ENCODE measurements at regions not wholly inside any gene's neighbourhood (a gene's known extent, or its start where the extent isn't known, plus 50 kb on each side); places are given as distances from the start of the nearest gene placed in this dataset.

GRCh38 chr10:118506671-118507590, 88.5 kb downstream of the PRLHR start (continued):
- no peak for TF ChIP-seq ZNF782 (CRISPR knock-in tag; IDR thresholded peaks at IDR 0.05; ENCODE audit: borderline replicate concordance)
- TF ChIP-seq ZNF282 (IDR thresholded peaks at IDR 0.05; ENCODE audit: partially characterized antibody), result no peak
- TF ChIP-seq IRX3 (CRISPR knock-in tag; IDR thresholded peaks at IDR 0.05; ENCODE audit: borderline replicate concordance, low read depth), result no peak
- TF ChIP-seq NFYC (CRISPR knock-in tag; IDR thresholded peaks at IDR 0.05), result no peak
- TF ChIP-seq EED (CRISPR knock-in tag; IDR thresholded peaks at IDR 0.05), result no peak

- POLR2A ChIA-PET, result no interaction called here
Observed at GRCh38 chr10:118505363-118505762, 90.1 kb downstream of the PRLHR start.

More at GRCh38 chr10:118505363-118505762, 90.1 kb downstream of the PRLHR start:
- H4K20me1 ChIP-seq (ENCODE audit: insufficient read depth, low read length), result no peaks in the 10 kb centered on the region
- no peak overlapping the region for H3K4me2 ChIP-seq (ENCODE audit: low read depth, low read length)
- BruUV-seq (replicated peaks), result no TSS peak
- no peaks in the 10 kb centered on the region for H3K36me3 ChIP-seq (replicated peaks in 1 of 2; ENCODE audit: control insufficient read depth in 1 of 2, insufficient read depth in 2 of 2, low read length in 2 of 2)
- DNase-seq (ENCODE audit: low spot score), result no peak
- no peak overlapping the region for H3K9ac ChIP-seq (ENCODE audit: insufficient read depth, low read depth, low read length)
- H3K27me3 ChIP-seq (ENCODE audit: control insufficient read depth in 1 of 2, insufficient read depth in 2 of 2, low read length in 2 of 2), result no peaks in the 10 kb centered on the region
- H3K27ac ChIP-seq (ENCODE audit: extremely low read length, insufficient read depth, low read length), result no peak overlapping the region
- H3K79me2 ChIP-seq (ENCODE audit: insufficient read depth, low read length), result no peaks in the 10 kb centered on the region
- no peaks in the 10 kb centered on the region for H3K4me1 ChIP-seq (ENCODE audit: insufficient read depth, low read length)
- no peak for FAIRE-seq
- in situ Hi-C loops (cut with HindIII; ENCODE audit: extremely low pct_ligation_motif_present, low pct_unique_long_range_greater_than_20kb), result no loop called here
- CTCF ChIA-PET (ENCODE audit: low intra/inter-chr PET ratio, low total read pairs), result no interaction called here
- no peaks in the 10 kb centered on the region for H3K9me3 ChIP-seq (ENCODE audit: low read length)
- no peak overlapping the region for H3K4me3 ChIP-seq (replicated peaks in 1 of 3; ENCODE audit: insufficient read depth in 1 of 3, low read depth in 2 of 3, low read length in 3 of 3)
- no peak for ATAC-seq
- WGBS (ENCODE audit: low lambda C conversion rate), result 0% methylated on average over 3 of the region's 3 CpGs
- intact Hi-C loops (cut with micrococcal nuclease; ENCODE audit: unreplicated experiment), result no loop called here
- H2AFZ ChIP-seq (ENCODE audit: low read length), result no peak overlapping the region
- no peak for TF ChIP-seq ZNF746 (CRISPR knock-in tag; IDR thresholded peaks at IDR 0.05)
- no peak for TF ChIP-seq CREB1 (IDR thresholded peaks at IDR 0.05)
- no peak for TF ChIP-seq CREB1 (CRISPR knock-in tag; IDR thresholded peaks at IDR 0.05)
- no peak for TF ChIP-seq TARDBP (CRISPR knock-in tag; IDR thresholded peaks at IDR 0.05)
